H54 (cell line): ENCODE measurements at regions not wholly inside any gene's neighbourhood (a gene's known extent, or its start where the extent isn't known, plus 50 kb on each side); places are given as distances from the start of the nearest gene placed in this dataset.
"Not testable (repeated sequence)": the region's sequence is repeated elsewhere in the genome, so short reads cannot be mapped to it uniquely, and the experiment has no call there.

Experiments used
- DNase-seq: peaks from one replicate; pipeline ENCODE4 v3.0.0; 2011; ENCODE audit warnings: low spot score, mixed read lengths; ENCODE audit not compliant: insufficient read length
- FAIRE-seq: peaks from 3 replicates; lab custom pipeline; 2011; peaks lifted over from hg19 to GRCh38; lab: Jason Lieb, UNC
- POLR2A ChIP-seq: IDR thresholded peaks from 2 replicates; pipeline ENCODE4 v1.6.1; 2011; ENCODE audit warnings: low read depth, mild to moderate bottlenecking, low read length

GRCh38 chr7:115634633-115635032 is 395.9 kb downstream of the TFEC start:
- FAIRE-seq (no peak), DNase-seq (no peak)
- no peak for TF ChIP-seq POLR2A

- no peak for FAIRE-seq
- TF ChIP-seq POLR2A: no peak
- DNase-seq: no peak
Observed at GRCh38 chr7:115632636-115633035, 397.9 kb downstream of the TFEC start.

- FAIRE-seq (no peak), DNase-seq (no peak)
- no peak for TF ChIP-seq POLR2A
Observed at GRCh38 chr7:115631782-115632181, 398.8 kb downstream of the TFEC start.

GRCh38 chr7:115630049-115630448 is 400.5 kb downstream of the TFEC start:
- TF ChIP-seq POLR2A: no peak
- no peak for DNase-seq
- no peak for FAIRE-seq

- FAIRE-seq: no peak
- no peak for DNase-seq
- TF ChIP-seq POLR2A: no peak
Observed at GRCh38 chr7:115618676-115619075, 411.9 kb downstream of the TFEC start.

- no peak for TF ChIP-seq POLR2A
Observed at GRCh38 chr7:115613836-115614235, 416.7 kb downstream of the TFEC start.

GRCh38 chr7:115603416-115603815 is 427.1 kb downstream of the TFEC start:
- DNase-seq (no peak), FAIRE-seq (no peak)
- TF ChIP-seq POLR2A: no peak

More at GRCh38 chr7:115613836-115614235, 416.7 kb downstream of the TFEC start:
- no peak for DNase-seq
- no peak for FAIRE-seq

GRCh38 chr7:115600207-115600606 is 430.4 kb downstream of the TFEC start:
- no peak for TF ChIP-seq POLR2A
- FAIRE-seq (no peak), DNase-seq (no peak)

GRCh38 chr7:115599184-115599583 is 431.4 kb downstream of the TFEC start:
- FAIRE-seq: not testable (repeated sequence)

GRCh38 chr7:115597220-115597619 is 433.3 kb downstream of the TFEC start:
- not testable (repeated sequence) for DNase-seq, FAIRE-seq

More at GRCh38 chr7:115599184-115599583, 431.4 kb downstream of the TFEC start:
- not testable (repeated sequence) for DNase-seq

GRCh38 chr7:115593111-115593510 is 437.5 kb downstream of the TFEC start:
- no peak for FAIRE-seq
- DNase-seq: no peak
- TF ChIP-seq POLR2A: no peak

- no peak for FAIRE-seq
- no peak for DNase-seq
- no peak for TF ChIP-seq POLR2A
Observed at GRCh38 chr7:115585015-115585718, 445.4 kb downstream of the TFEC start.

- TF ChIP-seq POLR2A: no peak
- DNase-seq: no peak
- no peak for FAIRE-seq
Observed at GRCh38 chr7:115582956-115583355, 447.6 kb downstream of the TFEC start.

- FAIRE-seq (no peak), DNase-seq (no peak)
- no peak for TF ChIP-seq POLR2A
Observed at GRCh38 chr7:115578576-115578975, 452.0 kb downstream of the TFEC start.

GRCh38 chr7:115574681-115575291 is 455.8 kb downstream of the TFEC start:
- DNase-seq (no peak), FAIRE-seq (no peak)
- no peak for TF ChIP-seq POLR2A
